Nephron (organoid): ENCODE measurements at regions not wholly inside any gene's neighbourhood (a gene's known extent, or its start where the extent isn't known, plus 50 kb on each side); places are given as distances from the start of the nearest gene placed in this dataset.
"Not testable (repeated sequence)": the region's sequence is repeated elsewhere in the genome, so short reads cannot be mapped to it uniquely, and the experiment has no call there.

Experiments
- H3K27ac Mint-ChIP-seq, 3 experiments: 2 replicates each; pipeline ENCODE4 v1.8.0; 2020; ENCODE audit warnings: mixed read lengths in 3 of 3, mild to moderate bottlenecking in 2 of 3, moderate library complexity in 1 of 3
- H3K27me3 Mint-ChIP-seq: 2 replicates; pipeline ENCODE4 v1.8.0; 2021; ENCODE audit warnings: low read depth, mild to moderate bottlenecking, moderate library complexity, mixed read lengths
- H3K36me3 Mint-ChIP-seq: 2 replicates; pipeline ENCODE4 v1.8.0; 2020; ENCODE audit warnings: low read depth, mixed read lengths
- H3K4me1 Mint-ChIP-seq: 2 replicates; pipeline ENCODE4 v1.8.0; 2020; ENCODE audit warnings: mixed read lengths
- H3K4me3 Mint-ChIP-seq, 3 experiments: 2 replicates each; pipeline ENCODE4 v1.8.0; 2020; ENCODE audit warnings: mild to moderate bottlenecking in 3 of 3, mixed read lengths in 3 of 3, moderate library complexity in 2 of 3
- H3K9me3 Mint-ChIP-seq: 2 replicates; pipeline ENCODE4 v1.8.0; 2020; ENCODE audit warnings: mixed read lengths
- CTCF ChIP-seq, 3 experiments: fragments of 200-600 bp; sonication (generic); IDR thresholded peaks; one replicate each; pipeline ENCODE4 v1.5.0; 2021; ENCODE audit warnings: antibody characterized with exemption in 3 of 3; ENCODE audit not compliant: unreplicated experiment in 3 of 3

- H3K4me1 Mint-ChIP-seq = peaks cover 9% of the 10 kb centered on the region
- H3K36me3 Mint-ChIP-seq = no peaks in the 10 kb centered on the region
- H3K9me3 Mint-ChIP-seq = peaks cover 4% of the 10 kb centered on the region
- TF ChIP-seq CTCF (IDR thresholded peaks at IDR 0.05; ENCODE audit: unreplicated experiment in 3 of 3) = no peak
- no peak overlapping the region for H3K4me3 Mint-ChIP-seq
- no peak overlapping the region for H3K27ac Mint-ChIP-seq
- H3K27me3 Mint-ChIP-seq = no peaks in the 10 kb centered on the region
These were observed 1001.0 kb upstream of the WWC1 start for GRCh38 chr5:167290478-167290877.

DNA sequence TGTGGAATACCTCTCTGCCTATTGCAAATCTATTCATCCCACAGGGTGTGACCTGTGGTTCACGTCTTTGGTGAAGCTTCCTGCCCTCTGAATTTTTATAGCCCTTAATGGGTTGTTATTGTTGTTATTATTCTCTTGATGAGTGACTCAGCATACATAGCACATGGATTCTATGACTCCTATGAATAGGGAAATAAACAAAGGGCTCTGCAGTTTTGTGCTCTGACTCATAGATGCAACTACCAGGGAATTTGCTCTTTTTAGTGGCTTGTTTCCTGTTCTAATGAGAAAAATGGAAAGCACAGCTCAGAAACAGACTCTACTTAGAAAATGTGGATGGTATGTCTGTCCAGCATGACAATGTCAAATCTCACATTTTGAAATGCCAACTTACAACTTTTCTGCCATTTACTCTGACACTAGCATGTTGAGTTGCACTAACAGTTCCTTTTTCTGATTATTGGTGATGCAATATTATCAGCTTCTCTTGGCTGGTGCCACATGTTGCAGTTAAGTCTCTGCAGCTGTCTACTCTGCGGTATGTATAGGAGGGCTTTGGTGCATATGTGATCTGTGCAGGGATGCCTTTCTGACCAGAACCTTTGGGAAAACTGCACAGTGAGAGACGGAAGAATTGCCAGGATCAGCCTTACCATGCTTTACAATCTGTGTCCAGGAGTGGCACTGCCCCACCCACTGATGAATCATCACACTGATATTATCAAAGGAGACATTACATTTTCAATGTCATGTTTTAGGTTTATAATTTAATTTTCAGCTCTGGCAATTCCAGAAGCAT lies 996.4 kb upstream of the WWC1 start:
- H3K36me3 Mint-ChIP-seq = no peaks in the 10 kb centered on the region
- peaks cover 19% of the 10 kb centered on the region for H3K4me1 Mint-ChIP-seq
- H3K9me3 Mint-ChIP-seq = peaks cover 4% of the 10 kb centered on the region
- no peak for TF ChIP-seq CTCF (IDR thresholded peaks at IDR 0.05; ENCODE audit: unreplicated experiment in 3 of 3)
- peak overlapping the region in 1 of 3 experiments; percentile 11 for H3K27ac Mint-ChIP-seq
- no peak overlapping the region for H3K4me3 Mint-ChIP-seq
- no peaks in the 10 kb centered on the region for H3K27me3 Mint-ChIP-seq

- Mint-ChIP-seq H3K27me3 (no peaks in the 10 kb centered on the region), H3K27ac (peak overlapping the region in 1 of 3 experiments; percentile 11), H3K4me3 (no peak overlapping the region), H3K36me3 (no peaks in the 10 kb centered on the region), H3K9me3 (peaks cover 4% of the 10 kb centered on the region), H3K4me1 (peaks cover 19% of the 10 kb centered on the region)
- TF ChIP-seq CTCF (IDR thresholded peaks at IDR 0.05; ENCODE audit: unreplicated experiment in 3 of 3) = no peak
These were observed 995.8 kb upstream of the WWC1 start for GRCh38 chr5:167295681-167296005.

DNA sequence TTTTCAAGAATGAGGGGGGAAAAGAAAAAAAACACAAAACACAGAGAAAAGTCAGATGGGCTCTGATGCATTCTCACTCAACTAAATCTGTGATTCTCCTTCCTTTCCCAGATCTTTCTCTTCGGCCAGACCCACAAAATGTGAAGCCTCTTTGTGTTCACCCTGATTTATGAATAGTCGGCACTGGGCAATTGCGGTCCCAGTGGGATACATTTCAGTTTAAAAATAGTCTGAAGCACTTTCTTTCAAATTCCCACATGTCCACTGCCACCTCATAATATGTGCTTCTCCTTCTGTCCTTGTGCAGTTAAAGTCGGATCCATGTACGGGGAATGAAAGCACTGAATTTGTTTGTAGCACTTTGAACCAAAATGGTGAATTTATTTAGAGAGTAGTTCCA lies 995.4 kb upstream of the WWC1 start:
- Mint-ChIP-seq H3K27me3 (no peaks in the 10 kb centered on the region), H3K27ac (peak overlapping the region in 1 of 3 experiments; percentile 54)

DNA sequence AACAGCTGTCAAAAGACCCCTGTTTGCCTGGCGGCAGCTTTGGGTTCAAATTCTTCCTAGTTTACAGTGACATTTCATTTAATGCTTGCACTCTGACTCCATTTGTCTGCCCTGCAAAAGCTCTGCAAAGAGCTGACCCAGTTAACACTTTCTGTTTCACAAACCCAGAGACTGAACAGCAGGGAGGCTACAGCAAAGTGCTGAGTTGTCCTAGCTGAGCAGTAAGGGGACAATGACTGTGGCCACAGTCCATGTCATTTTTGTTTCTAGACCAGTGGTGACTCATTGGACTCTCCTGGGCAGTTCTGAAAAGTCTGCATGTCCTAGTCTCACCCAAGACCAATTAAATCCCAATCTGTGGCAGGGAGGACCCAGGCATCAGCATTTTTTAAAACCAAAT lies 994.8 kb upstream of the WWC1 start:
- TF ChIP-seq CTCF (IDR thresholded peaks at IDR 0.05; ENCODE audit: unreplicated experiment in 3 of 3) = no peak
- Mint-ChIP-seq H3K27ac (no peak overlapping the region), H3K27me3 (peaks cover under 1% of the 10 kb centered on the region), H3K4me1 (peaks cover 19% of the 10 kb centered on the region), H3K9me3 (peaks cover 4% of the 10 kb centered on the region), H3K36me3 (no peaks in the 10 kb centered on the region), H3K4me3 (no peak overlapping the region)

More for the DNA sequence above, 995.4 kb upstream of the WWC1 start:
- H3K9me3 Mint-ChIP-seq = peaks cover 4% of the 10 kb centered on the region
- H3K36me3 Mint-ChIP-seq = no peaks in the 10 kb centered on the region
- TF ChIP-seq CTCF (IDR thresholded peaks at IDR 0.05; ENCODE audit: unreplicated experiment in 3 of 3) = no peak
- peaks cover 19% of the 10 kb centered on the region for H3K4me1 Mint-ChIP-seq
- no peak overlapping the region for H3K4me3 Mint-ChIP-seq

DNA sequence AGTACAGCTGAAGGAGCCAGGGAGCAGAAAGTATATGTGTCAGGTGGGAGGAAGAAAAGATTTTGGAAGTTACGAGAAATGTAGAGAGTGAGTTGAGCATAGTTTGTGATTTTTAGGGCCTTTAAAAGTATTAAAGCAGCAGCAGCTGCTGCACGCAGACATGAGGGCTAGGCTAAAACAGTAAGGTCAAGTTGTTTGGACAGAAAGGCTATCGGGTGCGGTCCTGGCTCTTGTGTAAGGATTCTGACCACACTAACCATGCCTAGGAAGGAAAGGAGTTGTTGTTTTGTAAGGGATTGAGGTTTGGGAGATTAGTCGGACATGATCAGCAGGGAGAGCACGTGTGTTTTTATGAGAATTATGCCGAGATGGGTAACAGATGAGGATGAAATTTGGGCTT lies 991.6 kb upstream of the WWC1 start:
- not testable (repeated sequence) for H3K27ac Mint-ChIP-seq, H3K4me3 Mint-ChIP-seq, H3K9me3 Mint-ChIP-seq, H3K36me3 Mint-ChIP-seq
- Mint-ChIP-seq H3K4me1 (peaks cover 16% of the 10 kb centered on the region), H3K27me3 (peaks cover 11% of the 10 kb centered on the region)
